Rectal smooth muscle tissue (tissue), 1 donor: ENCODE measurements at regions not wholly inside any gene's neighbourhood (a gene's known extent, or its start where the extent isn't known, plus 50 kb on each side); places are given as distances from the start of the nearest gene placed in this dataset.
"Not testable (repeated sequence)": the region's sequence is repeated elsewhere in the genome, so short reads cannot be mapped to it uniquely, and the experiment has no call there.

Experiments
- H3K27ac ChIP-seq: one replicate; pipeline ENCODE4 v1.7.0; 2013; ENCODE audit warnings: low read depth, low read length, inconsistent platforms
- H3K27me3 ChIP-seq: one replicate; pipeline ENCODE4 v1.7.0; 2013; ENCODE audit warnings: low read length; ENCODE audit not compliant: control insufficient read depth, insufficient read depth
- H3K36me3 ChIP-seq: one replicate; pipeline ENCODE4 v1.7.0; 2013; ENCODE audit warnings: low read length; ENCODE audit not compliant: control insufficient read depth, insufficient read depth
- H3K4me1 ChIP-seq: one replicate; pipeline ENCODE4 v1.7.0; 2013; ENCODE audit warnings: low read length; ENCODE audit not compliant: control insufficient read depth, insufficient read depth
- H3K4me3 ChIP-seq: one replicate; pipeline ENCODE4 v1.7.0; 2013; ENCODE audit warnings: low read length
- H3K9ac ChIP-seq: one replicate; pipeline ENCODE4 v1.7.0; 2013; ENCODE audit warnings: low read length

DNA sequence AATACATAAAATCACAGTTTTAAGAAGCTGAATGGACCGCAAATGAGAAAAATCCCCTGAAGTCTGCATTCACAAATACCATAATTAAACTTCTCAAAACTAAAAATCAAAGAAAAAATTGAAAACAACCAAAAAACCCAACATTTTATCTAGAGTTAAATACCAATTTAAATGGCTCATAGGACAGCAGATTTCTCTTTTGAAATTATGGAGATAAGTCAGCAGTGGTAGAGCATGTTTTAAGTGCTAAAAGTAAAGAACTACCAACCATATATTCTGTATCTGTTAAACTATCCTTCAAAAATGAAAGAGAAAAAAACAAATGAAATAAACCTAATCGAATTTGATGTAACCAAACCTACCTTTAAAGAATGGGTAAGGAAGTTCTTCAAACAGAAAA, 862.8 kb downstream of the TAF11L14 start:
- no peak overlapping the region for H3K9ac ChIP-seq
- H3K4me3 ChIP-seq = no peak overlapping the region
- no peak overlapping the region for H3K27ac ChIP-seq
- H3K4me1 ChIP-seq = no peaks in the 10 kb centered on the region
- H3K27me3 ChIP-seq = no peaks in the 10 kb centered on the region
- no peaks in the 10 kb centered on the region for H3K36me3 ChIP-seq

- Histone ChIP-seq H3K27me3 (no peaks in the 10 kb centered on the region), H3K4me3 (no peak overlapping the region), H3K27ac (no peak overlapping the region), H3K9ac (no peak overlapping the region), H3K4me1 (no peaks in the 10 kb centered on the region), H3K36me3 (no peaks in the 10 kb centered on the region)
Measured at GRCh38 chr5:18503797-18504328, 869.6 kb downstream of the TAF11L14 start.

DNA sequence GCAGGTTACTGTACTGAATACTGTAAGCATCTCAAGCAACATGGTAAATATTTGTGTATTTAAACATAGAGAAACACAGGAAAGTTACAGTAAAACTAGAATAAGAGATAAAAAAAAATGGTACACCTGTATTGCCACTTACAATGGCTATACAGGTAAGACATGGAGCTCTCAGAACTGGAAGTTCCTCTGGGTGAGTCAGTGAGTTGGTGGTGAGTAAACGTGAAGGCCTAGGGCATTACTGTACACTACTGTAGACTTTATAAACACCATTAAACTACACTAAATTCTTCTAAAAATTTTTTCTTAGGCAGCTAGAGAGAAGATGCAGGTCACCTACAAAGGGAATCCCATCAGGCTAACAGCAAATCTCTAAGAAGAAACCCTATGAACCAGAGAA, 872.9 kb downstream of the TAF11L14 start:
- no peak overlapping the region for H3K9ac ChIP-seq
- no peak overlapping the region for H3K4me3 ChIP-seq
- no peak overlapping the region for H3K27ac ChIP-seq
- H3K27me3 ChIP-seq = no peaks in the 10 kb centered on the region
- no peaks in the 10 kb centered on the region for H3K36me3 ChIP-seq
- no peaks in the 10 kb centered on the region for H3K4me1 ChIP-seq

DNA sequence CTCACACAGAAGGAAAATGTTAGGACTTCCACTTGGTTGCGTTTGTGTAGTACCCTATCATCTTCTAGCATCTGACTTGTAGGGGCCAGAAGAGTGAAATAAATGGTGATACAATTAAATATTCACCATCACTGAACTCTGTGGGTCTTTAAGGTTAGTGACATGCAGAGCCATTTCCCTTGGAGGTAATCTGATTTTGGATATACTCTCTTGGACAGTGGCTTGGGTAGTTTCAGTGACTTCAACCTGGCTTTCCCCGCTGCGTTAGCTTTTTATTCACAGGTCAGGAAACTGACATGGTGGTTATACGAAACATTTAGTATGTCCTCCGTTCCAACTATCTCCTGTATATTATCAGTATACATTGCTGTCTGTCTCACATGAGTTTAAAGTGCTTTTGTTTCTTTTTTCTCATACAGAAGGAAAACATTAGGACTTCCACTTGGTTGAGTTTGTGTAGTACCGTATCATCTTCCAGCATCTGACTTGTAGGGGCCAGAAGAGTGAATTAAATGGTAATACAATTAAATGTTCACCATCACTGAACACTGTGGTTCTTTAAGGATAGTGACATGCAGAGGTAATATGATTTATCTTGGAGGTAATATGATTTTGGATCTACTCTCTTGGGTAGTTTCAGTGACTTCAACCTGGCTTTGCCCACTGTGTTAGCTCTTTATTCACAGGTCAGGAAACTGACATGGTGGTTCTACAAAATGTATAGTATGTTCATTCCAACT, 883.6 kb downstream of the TAF11L14 start:
- H3K27me3 ChIP-seq = no peaks in the 10 kb centered on the region
- no peak overlapping the region for H3K27ac ChIP-seq
- no peak overlapping the region for H3K9ac ChIP-seq
- no peaks in the 10 kb centered on the region for H3K36me3 ChIP-seq
- no peaks in the 10 kb centered on the region for H3K4me1 ChIP-seq
- H3K4me3 ChIP-seq = no peak overlapping the region

GRCh38 chr5:18523380-18523779, 889.1 kb downstream of the TAF11L14 start:
- Histone ChIP-seq H3K4me1 (no peaks in the 10 kb centered on the region), H3K9ac (no peak overlapping the region), H3K36me3 (no peaks in the 10 kb centered on the region), H3K27ac (no peak overlapping the region), H3K27me3 (no peaks in the 10 kb centered on the region), H3K4me3 (no peak overlapping the region)

GRCh38 chr5:18526792-18527405, 892.6 kb downstream of the TAF11L14 start:
- Histone ChIP-seq H3K36me3 (no peaks in the 10 kb centered on the region), H3K27ac (no peak overlapping the region), H3K4me3 (no peak overlapping the region), H3K4me1 (no peaks in the 10 kb centered on the region), H3K27me3 (no peaks in the 10 kb centered on the region), H3K9ac (no peak overlapping the region)

DNA sequence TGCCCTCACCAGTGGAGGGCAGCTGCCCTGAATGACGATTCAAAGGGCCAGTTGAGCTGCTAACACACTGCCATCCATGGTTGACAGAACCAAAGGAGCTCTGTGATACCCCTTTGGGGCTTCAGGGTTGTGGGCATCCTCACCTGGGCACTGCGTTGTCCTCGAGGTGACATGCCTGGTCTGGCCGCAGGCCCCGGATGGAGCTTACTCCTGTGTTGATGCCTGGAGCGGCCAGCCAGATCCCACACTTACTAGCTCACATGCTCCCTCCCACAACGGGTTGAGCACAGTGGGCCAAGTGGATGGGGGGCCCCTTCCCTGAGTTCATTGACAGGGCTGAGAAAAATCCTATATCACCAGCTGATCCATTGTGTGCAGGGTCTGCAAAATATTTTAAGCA, 898.9 kb downstream of the TAF11L14 start:
- H3K27ac ChIP-seq = no peak overlapping the region
- H3K4me1 ChIP-seq = no peaks in the 10 kb centered on the region
- no peaks in the 10 kb centered on the region for H3K27me3 ChIP-seq
- no peaks in the 10 kb centered on the region for H3K36me3 ChIP-seq
- no peak overlapping the region for H3K4me3 ChIP-seq
- no peak overlapping the region for H3K9ac ChIP-seq

GRCh38 chr5:18534119-18534518, 899.9 kb downstream of the TAF11L14 start:
- Histone ChIP-seq H3K9ac (no peak overlapping the region), H3K27ac (no peak overlapping the region), H3K36me3 (no peaks in the 10 kb centered on the region), H3K4me1 (no peaks in the 10 kb centered on the region), H3K4me3 (no peak overlapping the region), H3K27me3 (no peaks in the 10 kb centered on the region)

DNA sequence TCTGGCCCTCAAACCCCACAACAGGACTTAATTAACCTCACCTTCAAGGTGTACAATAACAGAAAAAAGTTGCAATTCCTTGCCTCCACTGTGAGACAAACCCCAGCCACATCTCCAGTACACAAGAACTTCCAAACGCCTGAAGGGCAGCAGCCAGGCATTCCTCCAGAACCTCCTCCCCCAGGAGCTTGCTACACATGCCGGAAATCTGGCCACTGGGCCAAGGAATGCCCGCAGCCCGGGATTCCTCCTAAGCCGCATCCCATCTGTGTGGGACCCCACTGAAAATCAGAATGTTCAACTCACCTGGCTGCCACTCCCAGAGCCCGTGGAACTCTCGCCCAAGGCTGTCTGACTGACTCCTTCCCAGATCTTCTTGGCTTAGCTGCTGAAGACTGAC, 901.5 kb downstream of the TAF11L14 start:
- H3K27me3 ChIP-seq, H3K4me1 ChIP-seq, H3K9ac ChIP-seq, H3K4me3 ChIP-seq, H3K36me3 ChIP-seq, H3K27ac ChIP-seq: not testable (repeated sequence)

DNA sequence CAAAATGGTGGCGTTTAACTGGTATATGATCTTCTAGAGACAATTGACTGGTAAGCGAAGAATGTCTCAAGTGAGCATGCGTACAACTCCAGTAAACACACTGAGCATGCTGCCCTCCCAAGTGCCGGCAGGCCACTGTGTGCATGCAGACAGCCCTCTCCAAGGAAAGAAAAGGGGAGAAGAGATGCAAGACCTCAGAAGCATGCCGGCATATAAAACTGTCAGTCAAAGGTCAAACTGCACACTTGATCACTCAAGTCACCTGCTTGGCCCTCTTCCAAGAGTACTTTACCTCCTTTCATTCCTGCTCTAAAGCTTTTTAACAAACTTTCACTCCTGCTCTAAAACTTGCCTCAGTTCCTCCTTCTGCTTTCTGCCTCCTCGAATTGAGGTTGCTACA, 910.2 kb downstream of the TAF11L14 start:
- Histone ChIP-seq H3K9ac (no peak overlapping the region), H3K36me3 (no peaks in the 10 kb centered on the region), H3K4me3 (no peak overlapping the region), H3K27ac (no peak overlapping the region), H3K4me1 (no peaks in the 10 kb centered on the region), H3K27me3 (no peaks in the 10 kb centered on the region)

- no peak overlapping the region for H3K9ac ChIP-seq
- H3K4me1 ChIP-seq = no peaks in the 10 kb centered on the region
- H3K27ac ChIP-seq = no peak overlapping the region
- no peaks in the 10 kb centered on the region for H3K36me3 ChIP-seq
- no peak overlapping the region for H3K4me3 ChIP-seq
- H3K27me3 ChIP-seq = no peaks in the 10 kb centered on the region
Measured at GRCh38 chr5:18546591-18546990, 912.3 kb downstream of the TAF11L14 start.

- Histone ChIP-seq H3K9ac (no peak overlapping the region), H3K4me1 (no peaks in the 10 kb centered on the region), H3K36me3 (no peaks in the 10 kb centered on the region), H3K27me3 (no peaks in the 10 kb centered on the region), H3K27ac (no peak overlapping the region), H3K4me3 (no peak overlapping the region)
Measured at GRCh38 chr5:18551716-18552115, 917.5 kb downstream of the TAF11L14 start.

GRCh38 chr5:18553269-18553668, 919.0 kb downstream of the TAF11L14 start:
- no peak overlapping the region for H3K4me3 ChIP-seq
- H3K9ac ChIP-seq = no peak overlapping the region
- no peaks in the 10 kb centered on the region for H3K36me3 ChIP-seq
- no peaks in the 10 kb centered on the region for H3K27me3 ChIP-seq
- no peaks in the 10 kb centered on the region for H3K4me1 ChIP-seq
- H3K27ac ChIP-seq = no peak overlapping the region
